Naive thymus-derived CD4-positive, alpha-beta T cell (primary cell): ENCODE measurements at regions not wholly inside any gene's neighbourhood (a gene's known extent, or its start where the extent isn't known, plus 50 kb on each side); places are given as distances from the start of the nearest gene placed in this dataset.

Experiments
- ATAC-seq: fragments of 150-1000 bp; cut with Tn5 transposase; 2 replicates; pipeline ENCODE4 v1.10.0; 2021; ENCODE audit warnings: mild to moderate bottlenecking, moderate library complexity
- CTCF ChIA-PET: fragments of 350-600 bp; sonication (Branson Sonifier 250); formaldehyde crosslinking; loops from one replicate; lab custom pipeline; 2021; ENCODE audit warnings: antibody characterized with exemption; lab: Charles Lee
- POLR2A ChIA-PET: fragments of 350-600 bp; sonication (Branson Sonifier 250); formaldehyde crosslinking; loops from one replicate; lab custom pipeline; 2021; ENCODE audit warnings: antibody characterized with exemption, inconsistent platforms; lab: Charles Lee
- DNase-seq, 9 donors: peaks; one replicate each; pipeline versions ENCODE4 v3.0.0 to v3.0.0-alpha.2; 2020 to 2022; ENCODE audit warnings: mixed read lengths in 1 of 9
- H3K27ac ChIP-seq: one replicate; pipeline ENCODE4 v1.7.0; 2013; ENCODE audit warnings: mild to moderate bottlenecking, low read depth, low read length, moderate library complexity
- H3K27me3 ChIP-seq, 2 donors: one replicate each; pipeline ENCODE4 v1.7.0; 2013; ENCODE audit warnings: low read length in 2 of 2, mild to moderate bottlenecking in 2 of 2, moderate library complexity in 2 of 2; ENCODE audit not compliant: control insufficient read depth in 2 of 2, insufficient read depth in 2 of 2
- H3K36me3 ChIP-seq, 3 experiments: 1 replicate in 2 of 3; 2 replicates in 1 of 3; pipeline ENCODE4 v1.7.0; 2013; ENCODE audit warnings: low read length in 3 of 3, mild to moderate bottlenecking in 3 of 3, moderate library complexity in 1 of 3; ENCODE audit not compliant: insufficient read depth in 3 of 3, control insufficient read depth in 2 of 3
- H3K4me1 ChIP-seq, 2 donors: one replicate each; pipeline ENCODE4 v1.7.0; 2013; ENCODE audit warnings: low read length in 2 of 2, mild to moderate bottlenecking in 2 of 2, moderate library complexity in 1 of 2; ENCODE audit not compliant: control insufficient read depth in 2 of 2, insufficient read depth in 2 of 2
- H3K4me3 ChIP-seq: 2 replicates; pipeline ENCODE4 v1.7.0; 2013; ENCODE audit warnings: mild to moderate bottlenecking, low read length
- H3K9me3 ChIP-seq, 3 experiments: 1 replicate in 2 of 3; 2 replicates in 1 of 3; pipeline ENCODE4 v1.7.0; 2013; ENCODE audit warnings: low read length in 3 of 3; ENCODE audit not compliant: control insufficient read depth in 2 of 3
- H3K27ac Mint-ChIP-seq, 9 donors: one replicate each; pipeline ENCODE4 v1.8.0; 2020 to 2022; ENCODE audit warnings: mixed read lengths in 9 of 9, mild to moderate bottlenecking in 8 of 9, moderate library complexity in 5 of 9, inconsistent platforms in 2 of 9
- H3K27me3 Mint-ChIP-seq, 5 donors: one replicate each; pipeline ENCODE4 v1.8.0; 2021 to 2022; ENCODE audit warnings: mixed read lengths in 5 of 5, mild to moderate bottlenecking in 1 of 5
- H3K36me3 Mint-ChIP-seq, 5 donors: one replicate each; pipeline ENCODE4 v1.8.0; 2020 to 2022; ENCODE audit warnings: mixed read lengths in 5 of 5, mild to moderate bottlenecking in 3 of 5, inconsistent platforms in 1 of 5
- H3K4me1 Mint-ChIP-seq, 7 donors: one replicate each; pipeline ENCODE4 v1.8.0; 2020 to 2022; ENCODE audit warnings: mixed read lengths in 7 of 7, mild to moderate bottlenecking in 3 of 7, inconsistent platforms in 1 of 7
- H3K4me3 Mint-ChIP-seq, 10 donors: one replicate each; pipeline ENCODE4 v1.8.0; 2020 to 2022; ENCODE audit warnings: mild to moderate bottlenecking in 10 of 10, mixed read lengths in 10 of 10, moderate library complexity in 6 of 10, inconsistent platforms in 2 of 10
- H3K9me3 Mint-ChIP-seq, 11 donors: one replicate each; pipeline ENCODE4 v1.8.0; 2020 to 2022; ENCODE audit warnings: mixed read lengths in 11 of 11, mild to moderate bottlenecking in 4 of 11, inconsistent platforms in 1 of 11, moderate library complexity in 1 of 11
- intact Hi-C, 2 donors: fragments of 100-400 bp; cut with micrococcal nuclease; formaldehyde crosslinking; loops; one replicate each; pipeline ENCODE4 v1.15.1; 2023

- no peak overlapping the region for H3K27ac Mint-ChIP-seq
- ChIA-PET POLR2A (no interaction called here), CTCF (interaction anchor here (0.6 kb wide), 1 partner anchor 1352 kb away, joined by 4 read pairs; no protein-coding TSS in a partner anchor)
- H3K4me3 Mint-ChIP-seq: no peak overlapping the region
- Histone ChIP-seq H3K9me3 (no peaks in the 10 kb centered on the region), H3K4me3 (no peak overlapping the region), H3K27me3 (no peaks in the 10 kb centered on the region), H3K27ac (no peak overlapping the region), H3K4me1 (no peaks in the 10 kb centered on the region), H3K36me3 (no peaks in the 10 kb centered on the region)
- H3K9me3 Mint-ChIP-seq: peaks cover 4 to 40% (median 22%) of the 10 kb centered on the region in 11 donors
- H3K36me3 Mint-ChIP-seq: peaks cover 0 to 8% (median 6%) of the 10 kb centered on the region in 5 donors
- peaks cover 0 to 14% (median 4%) of the 10 kb centered on the region in 5 donors for H3K27me3 Mint-ChIP-seq
- ATAC-seq (no peak), DNase-seq (no peak)
- peaks cover 0 to 7% (median 0%) of the 10 kb centered on the region in 7 donors for H3K4me1 Mint-ChIP-seq
- intact Hi-C loops: no loop called here
Observed at GRCh38 chr1:181953596-181953995, 107.9 kb downstream of the ZNF648 start.

DNA sequence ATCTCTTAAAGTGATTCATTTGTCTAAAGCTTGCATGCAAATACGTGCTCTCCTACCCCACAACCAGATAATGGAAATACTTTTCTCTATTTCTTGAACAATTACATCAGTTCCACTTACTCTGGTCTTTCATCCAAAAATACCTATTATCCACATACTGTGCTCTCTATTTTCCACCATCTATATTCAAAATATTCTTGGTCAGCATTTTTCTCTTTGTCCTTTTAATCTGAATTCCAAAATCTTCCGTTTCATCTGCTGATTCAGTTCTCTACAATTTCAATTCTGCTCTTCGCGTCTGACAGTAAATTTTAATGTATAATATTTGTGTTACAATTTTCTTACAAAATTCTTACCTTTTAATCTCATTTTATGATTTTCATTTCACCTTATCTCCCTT, 110.3 kb downstream of the ZNF648 start:
- Mint-ChIP-seq H3K27me3 (peaks cover 0 to 14% (median 4%) of the 10 kb centered on the region in 5 donors), H3K4me1 (peaks cover 0 to 7% (median 0%) of the 10 kb centered on the region in 7 donors), H3K4me3 (no peak overlapping the region), H3K9me3 (peaks cover 0 to 33% (median 9%) of the 10 kb centered on the region in 11 donors), H3K27ac (no peak overlapping the region), H3K36me3 (peaks cover 0 to 8% (median 0%) of the 10 kb centered on the region in 5 donors)
- Histone ChIP-seq H3K4me1 (no peaks in the 10 kb centered on the region), H3K36me3 (no peaks in the 10 kb centered on the region), H3K9me3 (no peaks in the 10 kb centered on the region), H3K27me3 (no peaks in the 10 kb centered on the region), H3K27ac (no peak overlapping the region), H3K4me3 (no peak overlapping the region)
- CTCF ChIA-PET: no interaction called here
- ATAC-seq (no peak), DNase-seq (no peak)
- intact Hi-C loops: no loop called here
- POLR2A ChIA-PET: no interaction called here

DNA sequence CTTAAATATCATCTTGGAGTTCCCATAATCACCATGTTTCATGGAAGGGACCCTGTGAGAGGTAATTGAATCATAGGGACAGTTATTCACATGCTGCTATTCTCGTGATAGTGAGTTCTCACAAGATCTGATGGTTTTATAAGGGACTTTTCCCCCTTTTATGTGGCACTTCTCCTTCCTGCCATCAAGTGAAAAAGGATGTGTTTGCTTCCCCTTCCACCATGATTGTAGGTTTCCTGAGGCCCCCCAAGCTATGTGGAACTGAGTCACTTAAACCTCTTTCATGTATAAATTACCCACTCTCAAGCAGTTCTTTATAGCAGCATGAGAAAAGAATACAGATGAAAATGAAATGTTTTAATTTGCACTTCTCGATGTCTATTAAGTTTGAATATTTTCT, 112.0 kb downstream of the ZNF648 start:
- intact Hi-C loops: no loop called here
- no peak for ATAC-seq
- no peak overlapping the region for H3K27ac ChIP-seq
- ChIA-PET POLR2A (no interaction called here), CTCF (no interaction called here)
- no peak overlapping the region for H3K27ac Mint-ChIP-seq
- no peaks in the 10 kb centered on the region for H3K27me3 ChIP-seq
- H3K36me3 Mint-ChIP-seq: no peaks in the 10 kb centered on the region
- H3K4me1 Mint-ChIP-seq: peaks cover 0 to 7% (median 0%) of the 10 kb centered on the region in 7 donors
- H3K4me1 ChIP-seq: no peaks in the 10 kb centered on the region
- peaks cover 0 to 31% (median 7%) of the 10 kb centered on the region in 11 donors for H3K9me3 Mint-ChIP-seq
- no peak overlapping the region for H3K4me3 ChIP-seq
- H3K27me3 Mint-ChIP-seq: peaks cover 7 to 22% (median 10%) of the 10 kb centered on the region in 5 donors
- DNase-seq: no peak
- H3K36me3 ChIP-seq: no peaks in the 10 kb centered on the region
- no peaks in the 10 kb centered on the region for H3K9me3 ChIP-seq
- H3K4me3 Mint-ChIP-seq: no peak overlapping the region

DNA sequence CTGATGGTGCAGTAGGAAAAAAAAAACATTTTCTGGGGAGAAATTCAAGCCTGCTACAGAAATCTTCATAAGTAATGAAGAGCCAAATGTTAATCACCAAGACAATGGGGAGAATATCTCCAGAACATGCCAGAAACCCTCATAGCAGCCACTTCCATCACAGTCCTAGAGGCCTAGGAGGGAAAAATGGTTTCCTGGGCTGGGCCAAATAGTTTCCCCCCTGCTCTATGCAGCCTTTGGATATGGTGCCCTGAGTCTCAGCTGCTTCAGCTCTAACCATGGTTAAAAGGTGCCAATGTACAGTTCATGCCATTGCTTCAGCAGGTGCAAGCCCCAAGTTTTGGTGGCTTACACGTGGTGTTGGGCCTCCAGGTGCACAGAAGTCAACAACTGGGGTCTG, 113.1 kb downstream of the ZNF648 start:
- ChIA-PET POLR2A (no interaction called here), CTCF (no interaction called here)
- Histone ChIP-seq H3K36me3 (no peaks in the 10 kb centered on the region), H3K27ac (no peak overlapping the region), H3K4me1 (no peaks in the 10 kb centered on the region), H3K9me3 (no peaks in the 10 kb centered on the region), H3K27me3 (no peaks in the 10 kb centered on the region), H3K4me3 (no peak overlapping the region)
- H3K27ac Mint-ChIP-seq: no peak overlapping the region
- H3K9me3 Mint-ChIP-seq: peaks cover 0 to 32% (median 8%) of the 10 kb centered on the region in 11 donors
- H3K27me3 Mint-ChIP-seq: peaks cover 17 to 30% (median 17%) of the 10 kb centered on the region in 5 donors
- H3K36me3 Mint-ChIP-seq: no peaks in the 10 kb centered on the region
- intact Hi-C loops: no loop called here
- DNase-seq (no peak), ATAC-seq (no peak)
- peaks cover 0 to 7% (median 0%) of the 10 kb centered on the region in 7 donors for H3K4me1 Mint-ChIP-seq
- H3K4me3 Mint-ChIP-seq: no peak overlapping the region

DNA sequence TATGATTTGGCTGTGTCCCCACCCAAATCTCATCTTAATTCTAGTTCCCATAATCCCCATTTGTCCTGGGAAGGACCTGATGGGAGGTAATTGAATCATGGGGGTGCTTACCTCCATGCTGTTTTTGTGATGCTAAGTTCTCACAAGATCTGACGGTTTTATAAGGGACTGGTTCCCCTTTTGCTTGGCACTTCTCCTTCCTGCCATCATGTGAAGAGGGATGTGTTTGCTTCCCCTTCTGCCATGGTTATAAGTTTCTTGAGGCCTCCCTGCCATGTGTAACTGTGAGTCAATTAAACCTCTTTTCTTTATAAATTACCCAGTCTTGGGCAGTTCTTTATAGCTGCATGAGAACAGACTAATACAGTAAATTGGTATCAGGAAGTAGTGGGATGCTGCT, 114.1 kb downstream of the ZNF648 start:
- Histone ChIP-seq H3K27ac (no peak overlapping the region), H3K4me3 (no peak overlapping the region), H3K9me3 (no peaks in the 10 kb centered on the region), H3K27me3 (no peaks in the 10 kb centered on the region), H3K4me1 (no peaks in the 10 kb centered on the region), H3K36me3 (no peaks in the 10 kb centered on the region)
- Mint-ChIP-seq H3K27ac (no peak overlapping the region), H3K27me3 (peaks cover 17 to 34% (median 21%) of the 10 kb centered on the region in 5 donors), H3K36me3 (no peaks in the 10 kb centered on the region), H3K4me3 (no peak overlapping the region), H3K4me1 (peaks cover 0 to 7% (median 0%) of the 10 kb centered on the region in 7 donors), H3K9me3 (peaks cover 0 to 30% (median 8%) of the 10 kb centered on the region in 11 donors)
- ATAC-seq (no peak), DNase-seq (no peak)
- intact Hi-C loops: no loop called here
- CTCF ChIA-PET: no interaction called here
- POLR2A ChIA-PET: no interaction called here

DNA sequence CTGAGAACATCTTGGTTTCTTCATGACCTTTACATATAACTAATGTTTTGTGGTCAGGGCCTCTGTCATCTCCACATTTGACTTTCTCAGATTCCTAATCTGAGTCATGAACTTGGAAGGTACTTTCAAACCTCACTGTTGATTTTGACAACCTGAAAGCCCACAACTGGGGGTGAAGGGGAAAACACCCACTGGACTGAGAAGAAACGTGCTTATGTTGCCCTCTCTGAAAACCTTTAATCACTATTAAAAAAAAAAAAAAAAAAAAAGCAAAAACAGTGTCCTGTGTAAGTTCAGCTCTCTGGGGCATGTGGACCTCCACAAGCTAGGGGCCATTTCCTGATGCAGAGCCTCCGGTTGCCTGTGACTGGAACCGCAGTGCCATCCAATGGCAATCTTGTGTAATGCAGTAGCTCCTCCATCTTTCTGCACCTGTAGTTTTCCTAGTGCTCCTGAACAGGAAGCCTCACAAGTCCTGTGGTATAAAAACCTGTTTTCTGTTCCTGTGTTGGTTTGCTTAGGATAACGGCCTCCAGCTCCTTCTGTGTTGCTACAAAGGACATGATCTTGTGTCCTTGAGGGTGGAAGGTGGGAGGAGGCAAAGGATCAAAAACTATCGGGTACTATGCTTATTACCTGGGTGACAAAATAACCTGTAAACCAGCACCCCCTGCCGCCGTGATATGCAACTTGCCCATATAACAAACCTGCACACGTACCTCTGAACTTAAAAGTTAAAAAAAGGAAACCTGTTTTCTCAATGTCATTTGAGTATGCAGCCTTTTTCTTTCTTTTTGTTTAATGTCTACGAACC, 124.5 kb downstream of the ZNF648 start:
- Mint-ChIP-seq H3K36me3 (no peaks in the 10 kb centered on the region), H3K4me3 (peak overlapping the region in 5 of 10 donors; percentile 33 to 69 (median 40)), H3K9me3 (no peaks in the 10 kb centered on the region), H3K27me3 (peaks cover 0 to 5% (median 0%) of the 10 kb centered on the region in 5 donors), H3K27ac (no peak overlapping the region), H3K4me1 (peaks cover 0 to 5% (median 0%) of the 10 kb centered on the region in 7 donors)
- H3K27me3 ChIP-seq: no peaks in the 10 kb centered on the region
- H3K4me1 ChIP-seq: no peaks in the 10 kb centered on the region
- intact Hi-C loops: loop anchor here (1.0 to 10.0 kb wide), 4 partner anchors 117 to 746 kb away; no protein-coding TSS in a partner anchor
- no peak overlapping the region for H3K4me3 ChIP-seq
- no peak overlapping the region for H3K27ac ChIP-seq
- ATAC-seq: peak; percentile 69
- DNase-seq: peak in 8 of 9 donors; percentile 13 to 50 (median 26)
- POLR2A ChIA-PET: interaction anchor here (0.5 kb wide), 1 partner anchor 1114 kb away, joined by 4 read pairs; no protein-coding TSS in a partner anchor
- no peaks in the 10 kb centered on the region for H3K36me3 ChIP-seq
- no peaks in the 10 kb centered on the region for H3K9me3 ChIP-seq
- CTCF ChIA-PET: interaction anchor here (0.6 to 1.3 kb wide), 3 partner anchors 118 to 458 kb away, joined by 3 to 6 read pairs (median 4); no protein-coding TSS in a partner anchor
